ENCODE measurements at regions not wholly inside any gene's neighbourhood (a gene's known extent, or its start where the extent isn't known, plus 50 kb on each side); places are given as distances from the start of the nearest gene placed in this dataset.

DNA sequence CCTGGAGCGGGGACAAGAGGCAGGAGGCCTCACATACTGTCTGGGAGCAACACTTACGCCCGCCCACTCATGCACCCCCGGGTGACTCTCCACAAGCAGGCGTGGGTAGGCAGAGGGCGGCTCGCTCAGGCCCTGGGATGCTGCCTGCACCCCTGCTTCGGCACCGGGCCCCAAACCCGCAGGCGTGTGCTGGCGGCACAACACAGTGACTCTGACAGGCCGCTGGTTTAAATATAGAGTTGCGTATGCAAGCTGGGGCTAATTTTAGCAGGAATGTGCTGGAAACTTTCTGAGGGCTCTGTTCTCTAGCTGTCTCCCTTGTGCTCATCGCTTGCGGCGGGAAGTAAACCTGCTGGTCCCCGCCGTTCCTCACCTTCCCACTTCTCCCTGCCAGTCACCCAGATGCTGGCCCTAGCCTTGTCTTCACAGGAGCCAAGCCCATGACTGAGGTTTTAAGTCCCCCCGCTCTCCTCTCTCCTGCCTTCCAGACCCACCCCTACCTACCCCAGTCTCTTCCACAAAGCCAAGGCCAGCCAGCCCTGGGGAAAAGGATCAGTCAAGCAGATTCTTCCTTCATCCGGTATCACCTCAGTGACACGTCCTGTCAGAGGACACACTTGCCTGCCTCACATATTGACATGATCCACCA lies 94.5 kb upstream of the FOXP4 start:
- no peak for DNase-seq

DNA sequence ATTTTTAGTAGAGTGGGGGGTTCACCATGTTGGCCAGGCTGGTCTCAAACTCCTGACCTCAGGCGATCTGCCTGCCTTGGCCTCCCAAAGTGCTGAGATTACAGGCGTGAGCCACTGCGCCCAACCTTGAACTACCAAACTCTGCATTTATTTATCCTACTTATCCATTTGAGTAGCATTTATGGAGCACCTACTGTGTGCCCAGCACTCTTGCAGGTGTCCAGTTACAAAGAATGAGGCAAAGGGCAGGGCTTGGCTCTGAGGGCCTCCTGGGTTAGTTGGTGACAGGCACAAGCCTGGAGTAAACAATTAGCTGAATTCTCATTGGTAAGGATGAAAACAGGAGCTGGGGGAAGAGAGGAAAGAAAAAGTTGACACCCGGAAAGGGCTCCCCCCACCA lies 93.4 kb upstream of the FOXP4 start:
- no peak for DNase-seq

DNA sequence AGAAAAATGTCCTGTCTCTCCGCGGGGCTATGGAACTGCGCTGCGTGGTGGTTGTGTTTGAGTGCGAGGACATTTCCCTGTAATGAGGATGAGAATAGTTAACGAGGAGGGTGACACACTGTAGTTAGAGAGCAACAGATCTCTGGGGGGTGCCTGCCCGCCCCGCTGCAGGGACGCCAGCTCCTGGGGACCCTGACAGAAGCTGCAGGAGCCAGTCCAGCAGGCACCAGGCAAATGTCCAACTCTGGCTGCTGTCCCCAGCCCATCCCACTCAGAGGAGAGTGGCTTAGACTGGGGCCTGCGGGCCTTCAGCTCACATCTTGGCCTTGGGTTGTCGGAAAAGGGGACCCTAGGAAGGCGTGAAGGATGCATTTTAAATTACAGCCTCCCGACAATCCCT lies 92.9 kb upstream of the FOXP4 start:
- no peak for DNase-seq

- DNase-seq, result no peak
Measured at GRCh38 chr6:41454189-41454789, 91.9 kb upstream of the FOXP4 start.

- no peak for DNase-seq
Measured at GRCh38 chr6:41455410-41455809, 90.8 kb upstream of the FOXP4 start.

DNA sequence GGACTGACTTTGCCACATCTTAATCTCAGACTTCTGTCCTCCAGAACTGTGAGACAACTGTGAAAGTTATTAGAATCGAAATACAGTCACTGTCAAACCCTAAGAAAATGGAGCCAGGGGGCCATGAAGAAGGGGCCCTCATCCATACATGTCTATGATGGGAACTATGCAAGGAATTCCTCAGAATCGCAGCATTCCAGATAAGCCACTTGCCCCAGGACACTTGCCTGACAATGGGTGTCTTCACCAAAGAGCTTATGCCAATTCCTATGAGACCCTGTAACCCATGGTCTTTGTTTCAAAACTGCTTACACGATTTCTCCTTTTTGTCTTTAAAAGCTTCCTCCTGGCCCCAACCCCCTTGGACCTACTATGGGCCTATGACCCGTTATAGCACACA lies 90.4 kb upstream of the FOXP4 start:
- DNase-seq, result no peak

DNA sequence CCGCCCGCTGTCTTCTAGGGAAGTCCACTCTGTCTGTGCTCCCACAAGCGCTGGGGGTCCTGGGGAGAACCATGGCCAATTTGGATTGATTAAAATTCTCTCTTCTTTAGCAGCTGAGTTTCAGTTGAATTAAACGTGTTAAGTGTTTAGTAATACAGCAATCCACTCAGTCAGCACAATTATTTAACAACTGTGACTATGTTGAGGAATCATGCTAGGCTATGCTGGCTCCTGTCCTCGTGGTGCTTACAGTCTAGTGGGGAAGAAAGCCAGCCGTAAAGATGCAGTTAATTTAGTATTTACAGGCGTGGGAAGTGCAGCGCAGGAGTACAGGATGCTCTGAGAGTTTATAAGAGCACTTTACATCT lies 88.9 kb upstream of the FOXP4 start:
- DNase-seq, result no peak

- no peak for DNase-seq
Measured at GRCh38 chr6:41459738-41460137, 86.4 kb upstream of the FOXP4 start.

DNA sequence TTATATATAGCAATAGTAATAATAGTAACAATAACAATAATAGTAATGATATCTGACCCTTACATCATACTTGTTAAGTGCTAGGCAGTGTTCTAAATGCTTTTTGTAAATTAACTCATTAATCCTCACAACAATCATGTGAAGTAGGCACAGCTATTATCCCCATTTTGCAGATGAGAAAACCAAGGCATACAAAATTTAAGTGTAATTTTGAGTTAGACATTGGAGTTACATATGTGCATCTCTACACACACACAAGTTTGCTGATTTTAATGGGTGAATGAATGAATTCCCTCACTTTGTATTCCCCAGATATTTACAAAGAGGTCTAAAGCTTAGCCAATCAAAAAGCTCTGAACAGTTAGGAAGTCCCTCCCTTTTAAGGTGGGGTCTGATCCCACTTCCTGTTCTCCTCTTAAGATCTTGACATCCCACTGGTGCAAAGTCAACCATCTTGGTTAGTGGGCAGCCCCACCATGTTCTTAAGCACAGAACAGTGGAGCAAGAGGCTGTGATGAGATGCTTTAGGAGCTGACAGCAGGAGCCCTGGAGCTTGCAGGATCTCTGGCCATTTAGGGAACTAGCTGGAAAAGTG lies 85.3 kb upstream of the FOXP4 start:
- no peak for DNase-seq

- DNase-seq, result no peak
Measured at GRCh38 chr6:41462033-41462432, 84.1 kb upstream of the FOXP4 start.

- no peak for DNase-seq
Measured at GRCh38 chr6:41463062-41463930, 82.9 kb upstream of the FOXP4 start.

DNA sequence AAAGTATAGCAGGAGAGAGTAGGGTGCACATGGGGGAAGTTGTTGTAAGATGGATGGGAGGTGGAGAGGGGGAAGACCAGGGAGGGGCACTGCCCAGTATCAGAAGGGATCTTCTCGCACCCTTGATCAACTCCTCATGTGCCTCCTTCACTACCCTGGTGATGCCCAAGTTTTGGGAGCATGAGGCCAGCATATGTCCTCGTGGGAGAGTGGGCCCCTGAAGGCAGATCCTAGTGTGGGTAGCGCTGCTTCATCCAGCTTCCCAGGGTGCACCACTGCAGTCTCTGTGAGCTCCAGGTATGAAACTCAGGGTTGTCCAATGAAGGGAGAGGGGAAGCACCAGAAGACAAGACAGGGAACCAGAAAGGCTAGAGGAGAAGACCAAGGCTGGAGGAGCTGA lies 82.2 kb upstream of the FOXP4 start:
- DNase-seq, result no peak

- no peak for DNase-seq
Measured at GRCh38 chr6:41464481-41464880, 81.7 kb upstream of the FOXP4 start.

- DNase-seq, result no peak
Measured at GRCh38 chr6:41466437-41466990, 79.7 kb upstream of the FOXP4 start.

DNA sequence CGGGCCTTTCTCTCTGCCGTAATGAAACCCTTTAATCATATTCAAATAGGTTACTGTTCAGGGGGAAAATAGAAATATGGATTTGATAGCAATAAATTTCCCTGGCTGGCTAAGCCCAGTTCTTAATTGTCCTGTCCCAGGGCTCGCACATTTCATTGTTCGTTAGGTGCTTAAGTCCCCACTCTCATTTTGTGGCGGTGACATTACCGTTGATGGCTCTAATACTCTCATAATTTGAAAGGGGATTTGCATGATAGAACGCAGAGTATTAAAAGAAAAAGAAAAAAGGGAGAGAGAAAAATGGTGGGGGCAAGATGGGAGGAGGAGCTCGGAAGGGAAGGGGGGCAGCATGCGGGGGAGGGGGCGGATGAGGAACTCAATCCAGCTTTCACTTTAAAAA lies 79.1 kb upstream of the FOXP4 start:
- DNase-seq, result no peak

- no peak for DNase-seq
Measured at GRCh38 chr6:41467627-41468404, 78.4 kb upstream of the FOXP4 start.

GRCh38 chr6:41469156-41470028 lies 76.8 kb upstream of the FOXP4 start:
- no peak for DNase-seq

DNA sequence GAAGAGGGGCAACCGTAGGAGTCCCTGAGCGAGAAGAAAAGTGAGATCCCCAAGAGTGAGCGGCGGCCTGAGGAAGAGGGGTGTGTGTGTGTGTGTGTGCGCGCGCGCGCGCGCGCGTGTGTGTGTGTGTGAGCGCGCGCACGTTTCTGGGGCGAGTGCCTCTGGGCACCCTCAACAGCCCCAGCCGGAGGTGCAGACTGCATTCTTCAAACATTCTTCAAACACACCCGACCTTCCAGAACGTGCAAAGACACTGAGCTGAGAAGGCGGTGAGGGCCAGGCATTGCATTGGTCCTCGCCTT lies 76.2 kb upstream of the FOXP4 start:
- no peak for DNase-seq

DNA sequence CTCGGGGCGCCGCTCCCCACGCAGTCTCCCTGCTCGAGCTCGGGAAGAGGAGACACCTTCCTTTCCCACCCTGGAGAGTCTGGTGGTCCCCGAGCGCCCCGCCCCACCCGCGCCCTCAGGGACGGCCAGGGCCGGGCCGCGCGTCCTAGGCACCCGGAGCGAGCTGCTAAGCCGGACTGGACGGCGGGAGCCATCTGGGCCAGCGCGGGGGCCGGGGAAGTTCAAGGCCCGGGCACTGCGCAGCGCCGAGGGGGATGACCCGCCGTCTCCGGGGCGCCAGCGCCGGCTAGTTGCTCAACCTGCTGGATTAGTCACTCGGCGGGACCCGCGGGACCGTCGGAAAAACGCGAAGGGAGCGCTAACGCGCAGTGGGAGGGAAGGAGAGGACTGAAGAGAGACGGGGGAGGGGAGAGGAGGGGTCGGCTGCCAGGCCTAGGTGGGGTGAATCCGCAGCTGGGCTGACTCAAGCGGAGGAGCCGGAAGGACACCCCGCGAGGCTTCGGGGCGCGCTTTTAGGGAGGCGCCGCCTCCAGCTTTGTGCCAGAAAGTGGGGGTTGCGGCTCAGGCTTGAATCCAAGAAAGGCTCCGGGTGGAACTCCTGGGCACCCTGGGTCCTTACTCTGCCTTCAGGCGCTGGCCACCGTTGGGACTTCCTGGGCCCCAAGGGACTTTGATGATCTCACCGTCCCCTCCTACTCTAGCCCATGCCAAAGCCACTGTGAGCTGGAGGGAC lies 75.7 kb upstream of the FOXP4 start:
- no peak for DNase-seq

DNA sequence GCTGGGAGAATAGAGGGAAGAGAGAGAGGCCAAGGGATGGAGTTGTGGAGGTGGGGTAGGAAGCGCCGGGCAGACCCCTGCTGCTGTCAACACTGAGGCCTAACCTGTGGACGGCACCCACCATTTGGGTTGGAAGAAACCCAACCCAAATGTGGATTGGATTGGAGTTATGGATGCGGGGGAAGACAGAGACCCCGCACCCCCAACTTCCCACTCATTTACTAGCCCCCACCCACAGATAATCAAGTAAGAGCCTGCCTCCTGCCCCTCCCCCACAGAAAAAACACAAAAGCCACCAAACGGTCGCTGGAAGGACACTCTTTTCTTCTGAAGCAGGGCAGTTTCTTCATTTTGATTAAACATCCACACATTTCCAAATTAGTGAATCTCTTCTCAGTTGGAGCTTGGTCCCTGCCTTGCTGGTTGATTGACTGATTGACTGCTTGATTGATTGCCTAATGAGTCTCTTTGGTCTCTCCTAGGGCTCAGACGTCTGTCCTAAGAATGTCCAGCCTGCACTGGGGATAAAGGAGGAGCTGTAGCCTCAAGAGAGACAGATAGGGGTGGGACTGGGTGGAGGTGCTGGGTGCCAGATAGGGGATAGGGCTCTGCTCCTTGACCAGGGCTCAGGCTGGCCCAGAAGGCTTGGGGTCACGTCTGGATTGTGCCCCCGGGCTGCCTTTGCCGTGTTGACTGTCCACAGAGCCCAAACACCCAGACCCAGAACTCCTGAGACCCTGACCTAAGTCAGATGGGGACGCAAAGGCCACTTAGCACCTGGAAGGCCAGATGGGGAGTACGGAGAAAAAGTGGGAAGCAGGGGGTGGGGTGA lies 74.9 kb upstream of the FOXP4 start:
- no peak for DNase-seq
